ENCODE measurements at regions not wholly inside any gene's neighbourhood (a gene's known extent, or its start where the extent isn't known, plus 50 kb on each side); places are given as distances from the start of the nearest gene placed in this dataset.
A peak's percentile ranks its signal among the peaks of the same experiment; 100 is the strongest.
"Not testable (repeated sequence)": the region's sequence is repeated elsewhere in the genome, so short reads cannot be mapped to it uniquely, and the experiment has no call there.

DNA sequence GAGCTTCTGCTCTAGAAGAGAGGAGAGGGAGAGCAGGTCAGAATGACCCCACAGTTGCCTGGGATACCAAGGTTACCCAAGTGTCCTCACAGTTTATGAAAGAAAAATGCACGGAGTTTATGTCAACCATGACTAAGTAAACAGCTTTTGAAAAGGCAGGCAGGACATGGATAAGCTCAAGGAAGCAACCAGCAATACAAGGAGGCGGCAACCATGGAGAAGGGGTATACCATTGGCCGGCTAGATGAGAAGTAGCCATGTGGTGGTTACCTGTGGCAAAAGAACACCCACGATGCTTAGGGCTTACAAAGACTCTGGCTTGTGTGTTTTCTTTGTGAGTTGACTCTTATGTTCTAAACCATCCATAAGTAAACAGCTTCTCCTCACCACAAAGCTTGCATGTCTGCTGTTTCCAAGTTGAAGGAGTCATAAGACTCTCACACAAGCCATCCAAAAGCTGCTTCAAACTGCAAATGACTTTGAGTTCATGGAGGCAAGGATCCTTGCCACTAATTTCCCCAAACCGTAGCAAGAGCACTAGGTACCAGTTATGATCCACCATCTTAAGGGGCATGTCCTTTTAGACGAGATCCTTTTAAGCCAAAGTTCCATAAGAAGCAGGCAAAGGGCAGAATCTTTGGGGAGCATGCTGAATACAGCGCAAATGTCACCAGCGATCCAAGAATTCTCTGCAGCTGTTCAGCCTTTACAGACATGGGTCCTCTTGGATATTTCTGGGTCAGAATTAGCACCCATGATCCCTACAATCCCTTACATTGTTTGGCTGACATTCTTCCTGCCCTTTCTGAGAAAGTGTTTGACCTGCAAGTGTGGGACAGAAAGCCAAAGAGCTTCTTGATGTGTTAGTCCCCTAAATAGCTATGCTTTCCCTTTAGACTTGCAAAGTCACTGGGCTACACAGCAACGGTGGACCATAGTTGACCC is 74.8 kb upstream of the IPO5 start:
- 70% methylated on average over 7 of the region's 9 CpGs for WGBS (ENCODE audit: insufficient coverage)
- Histone ChIP-seq H3K9me3 (replicated peaks; ENCODE audit: control insufficient read depth, low read depth, low read length) (no peaks in the 10 kb centered on the region), H3K36me3 (ENCODE audit: control insufficient read depth, insufficient read depth, low read length) (no peaks in the 10 kb centered on the region), H3K27ac (ENCODE audit: low read length) (no peak overlapping the region), H3K4me3 (ENCODE audit: low read length) (no peak overlapping the region), H3K4me1 (ENCODE audit: control insufficient read depth, insufficient read depth, low read length) (peaks cover 14% of the 10 kb centered on the region), H3K27me3 (ENCODE audit: control insufficient read depth, insufficient read depth, low read length) (peaks cover 2% of the 10 kb centered on the region)
- no peak for DNase-seq

DNA sequence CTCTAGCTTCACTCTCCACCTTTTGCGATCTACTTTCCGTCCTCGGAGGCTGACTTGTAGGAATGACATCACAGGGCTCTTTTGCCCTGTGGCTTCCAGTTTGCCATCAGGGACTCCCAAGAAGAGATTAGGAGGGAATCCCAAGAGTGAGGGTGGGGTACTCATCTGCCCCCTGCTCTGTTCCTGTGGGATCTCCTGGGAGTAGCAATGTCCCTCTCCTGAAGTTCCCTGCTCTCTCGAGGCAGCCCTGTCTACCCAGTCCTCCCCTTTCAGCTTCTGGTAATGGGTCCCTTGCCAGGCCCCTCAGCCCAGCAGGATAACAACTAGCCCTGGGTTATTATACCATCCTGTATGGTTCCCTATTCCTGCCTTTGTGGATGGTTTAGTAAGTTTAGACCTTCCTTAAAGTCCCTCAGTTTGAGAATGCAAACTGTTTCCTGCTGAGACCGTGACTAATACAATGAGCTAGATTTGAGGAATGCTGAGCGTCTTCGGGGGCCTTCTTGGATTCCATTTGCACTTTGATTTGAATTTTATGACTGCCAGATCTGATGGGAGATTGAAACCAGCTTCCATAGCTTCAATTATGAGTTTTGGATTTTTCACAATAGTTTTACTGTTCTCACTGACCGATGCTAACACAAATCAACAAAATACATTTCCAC is 73.7 kb upstream of the IPO5 start:
- Histone ChIP-seq H3K9me3 (replicated peaks; ENCODE audit: control insufficient read depth, low read depth, low read length) (no peaks in the 10 kb centered on the region), H3K4me1 (ENCODE audit: control insufficient read depth, insufficient read depth, low read length) (peaks cover 19% of the 10 kb centered on the region), H3K36me3 (ENCODE audit: control insufficient read depth, insufficient read depth, low read length) (no peaks in the 10 kb centered on the region), H3K4me3 (ENCODE audit: low read length) (no peak overlapping the region), H3K27me3 (ENCODE audit: control insufficient read depth, insufficient read depth, low read length) (peaks cover 2% of the 10 kb centered on the region), H3K27ac (ENCODE audit: low read length) (peak overlapping the region; percentile 47)
- WGBS (ENCODE audit: insufficient coverage): 0% methylated on average over 3 of the region's 8 CpGs
- peak; percentile 87 for DNase-seq

DNA sequence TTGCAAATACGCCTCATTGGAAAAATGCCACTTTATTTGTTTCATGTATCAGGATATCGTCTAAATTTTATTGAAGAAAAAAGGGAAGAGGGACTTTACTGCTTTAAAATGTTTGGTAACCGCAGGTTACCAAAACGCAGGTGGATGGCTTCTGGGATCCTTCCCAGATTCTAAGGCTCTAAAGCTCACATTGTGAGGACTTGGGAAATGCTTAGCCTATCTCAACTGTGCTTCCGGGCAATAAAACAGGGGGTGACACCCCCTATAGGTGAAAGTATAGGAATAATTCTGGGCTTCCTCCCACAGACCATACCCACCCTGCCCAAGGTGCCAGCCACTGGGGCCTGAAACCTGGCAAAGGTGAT is 73.2 kb upstream of the IPO5 start:
- Histone ChIP-seq H3K9me3 (replicated peaks; ENCODE audit: control insufficient read depth, low read depth, low read length) (no peaks in the 10 kb centered on the region), H3K36me3 (ENCODE audit: control insufficient read depth, insufficient read depth, low read length) (no peaks in the 10 kb centered on the region), H3K4me3 (ENCODE audit: low read length) (no peak overlapping the region), H3K27ac (ENCODE audit: low read length) (peak overlapping the region; percentile 47), H3K4me1 (ENCODE audit: control insufficient read depth, insufficient read depth, low read length) (peaks cover 19% of the 10 kb centered on the region), H3K27me3 (ENCODE audit: control insufficient read depth, insufficient read depth, low read length) (peaks cover 2% of the 10 kb centered on the region)
- no peak for DNase-seq
- WGBS (ENCODE audit: insufficient coverage): 67% methylated on average over 1 of the region's 5 CpGs

DNA sequence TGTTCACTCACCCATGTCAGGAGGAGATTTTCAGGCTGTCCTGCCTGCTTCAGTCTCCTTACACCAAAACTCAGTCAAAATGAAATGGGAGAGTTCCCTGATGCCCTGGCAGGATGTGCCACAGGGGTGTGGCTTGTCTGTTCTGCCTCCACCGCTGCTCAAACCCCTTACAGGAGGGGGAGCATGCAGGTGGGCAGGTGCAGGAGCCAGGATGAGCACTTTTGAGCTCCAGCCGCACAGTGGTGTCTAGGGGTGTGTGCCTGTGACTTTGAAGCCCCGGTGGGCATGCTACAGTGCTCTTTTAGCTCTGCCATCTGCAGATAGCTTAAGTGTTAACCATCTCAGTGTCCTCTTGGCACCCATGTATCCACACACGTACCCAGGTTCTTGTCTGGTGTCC is 71.9 kb upstream of the IPO5 start:
- Histone ChIP-seq H3K27ac (ENCODE audit: low read length) (no peak overlapping the region), H3K36me3 (ENCODE audit: control insufficient read depth, insufficient read depth, low read length) (no peaks in the 10 kb centered on the region), H3K9me3 (replicated peaks; ENCODE audit: control insufficient read depth, low read depth, low read length) (no peaks in the 10 kb centered on the region), H3K4me1 (ENCODE audit: control insufficient read depth, insufficient read depth, low read length) (peaks cover 19% of the 10 kb centered on the region), H3K4me3 (ENCODE audit: low read length) (no peak overlapping the region), H3K27me3 (ENCODE audit: control insufficient read depth, insufficient read depth, low read length) (peaks cover 2% of the 10 kb centered on the region)
- no peak for DNase-seq
- WGBS (ENCODE audit: insufficient coverage): 94% methylated on average over 3 of the region's 4 CpGs

DNA sequence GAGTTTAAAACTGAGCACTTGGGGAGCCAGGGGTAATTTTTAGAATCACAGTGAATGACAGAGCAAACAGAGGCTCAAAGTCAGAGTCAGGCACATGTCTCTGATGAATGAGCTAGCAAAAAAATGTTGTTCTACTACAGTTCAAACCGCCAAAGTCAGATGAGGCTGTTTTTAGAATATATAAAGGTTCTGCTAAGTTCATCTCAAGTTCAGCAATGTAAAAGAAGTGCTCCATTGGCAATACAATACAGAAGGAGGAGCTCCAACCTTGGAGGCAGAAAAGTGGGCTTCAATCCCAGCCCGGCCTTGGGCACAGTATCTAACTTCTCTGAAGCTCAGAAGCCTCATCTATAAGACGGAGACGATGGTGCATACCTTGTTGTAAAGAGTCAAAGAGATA is 70.1 kb upstream of the IPO5 start:
- H3K36me3 ChIP-seq (ENCODE audit: control insufficient read depth, insufficient read depth, low read length): no peaks in the 10 kb centered on the region
- no peak overlapping the region for H3K4me3 ChIP-seq (ENCODE audit: low read length)
- H3K4me1 ChIP-seq (ENCODE audit: control insufficient read depth, insufficient read depth, low read length): peaks cover 19% of the 10 kb centered on the region
- peaks cover 2% of the 10 kb centered on the region for H3K27me3 ChIP-seq (ENCODE audit: control insufficient read depth, insufficient read depth, low read length)
- peak; percentile 77 for DNase-seq
- WGBS (ENCODE audit: insufficient coverage): 40% methylated on average over 1 of the region's 4 CpGs
- H3K9me3 ChIP-seq (replicated peaks; ENCODE audit: control insufficient read depth, low read depth, low read length): no peaks in the 10 kb centered on the region
- H3K27ac ChIP-seq (ENCODE audit: low read length): no peak overlapping the region

DNA sequence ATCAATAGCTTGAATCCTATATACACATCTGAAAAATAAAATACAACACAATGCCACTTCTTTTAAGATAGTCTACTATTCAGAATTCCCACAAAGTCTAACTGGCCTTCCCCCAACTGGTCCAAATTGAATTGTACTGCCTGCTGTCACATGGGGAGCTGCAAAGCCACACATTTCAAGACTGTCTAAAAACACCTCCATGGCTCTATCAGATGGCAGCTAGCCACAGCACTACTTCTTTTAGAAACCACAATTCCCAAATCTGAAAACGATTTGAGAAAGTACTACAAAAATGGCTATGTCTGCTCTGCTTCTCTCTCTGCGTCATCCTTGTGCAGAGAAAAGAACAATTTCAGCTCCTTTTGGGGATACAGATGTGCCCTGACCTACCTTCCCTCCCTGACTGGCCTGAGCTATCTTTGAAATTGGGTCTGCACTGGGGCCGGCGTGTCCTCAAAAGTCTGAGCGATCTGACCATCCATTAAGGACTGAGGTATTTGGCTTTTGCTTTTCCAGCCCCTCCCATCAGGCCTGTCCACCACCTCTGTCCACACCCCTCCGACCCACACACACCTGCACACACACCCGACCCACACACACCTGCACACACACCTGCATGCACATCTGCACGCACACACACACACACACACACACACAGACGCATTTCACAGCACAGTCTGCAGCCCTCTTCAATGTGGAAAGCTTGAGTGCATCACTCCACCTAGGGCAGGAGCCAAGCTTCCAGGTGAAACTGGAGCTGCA is 68.6 kb upstream of the IPO5 start:
- H3K4me3 ChIP-seq (ENCODE audit: low read length): no peak overlapping the region
- DNase-seq: no peak
- 57% methylated on average over 8 of the region's 9 CpGs for WGBS (ENCODE audit: insufficient coverage)
- peaks cover 17% of the 10 kb centered on the region for H3K4me1 ChIP-seq (ENCODE audit: control insufficient read depth, insufficient read depth, low read length)
- peaks cover 2% of the 10 kb centered on the region for H3K27me3 ChIP-seq (ENCODE audit: control insufficient read depth, insufficient read depth, low read length)
- H3K27ac ChIP-seq (ENCODE audit: low read length): no peak overlapping the region
- no peaks in the 10 kb centered on the region for H3K9me3 ChIP-seq (replicated peaks; ENCODE audit: control insufficient read depth, low read depth, low read length)
- no peaks in the 10 kb centered on the region for H3K36me3 ChIP-seq (ENCODE audit: control insufficient read depth, insufficient read depth, low read length)

DNA sequence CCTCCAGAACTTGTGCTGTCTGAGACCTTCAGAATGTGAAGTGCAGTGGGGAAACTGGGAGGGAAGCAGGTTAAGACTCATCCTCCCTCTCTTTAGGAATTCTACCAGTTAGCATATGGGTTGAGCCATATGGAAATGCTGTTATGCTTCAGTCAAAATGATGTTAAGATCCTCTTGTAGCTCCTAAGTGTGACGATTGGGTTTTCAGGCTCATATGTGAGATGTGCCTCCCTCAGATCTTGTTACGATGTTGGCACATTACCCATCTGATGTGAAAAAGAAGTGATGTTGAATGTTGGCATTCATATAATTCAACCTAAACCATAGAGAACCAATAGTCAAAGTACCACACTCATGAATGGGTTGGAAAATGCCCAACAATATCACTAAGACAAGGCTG is 67.8 kb upstream of the IPO5 start:
- Histone ChIP-seq H3K36me3 (ENCODE audit: control insufficient read depth, insufficient read depth, low read length) (no peaks in the 10 kb centered on the region), H3K27ac (ENCODE audit: low read length) (no peak overlapping the region), H3K27me3 (ENCODE audit: control insufficient read depth, insufficient read depth, low read length) (peaks cover 2% of the 10 kb centered on the region), H3K9me3 (replicated peaks; ENCODE audit: control insufficient read depth, low read depth, low read length) (no peaks in the 10 kb centered on the region), H3K4me1 (ENCODE audit: control insufficient read depth, insufficient read depth, low read length) (peaks cover 11% of the 10 kb centered on the region), H3K4me3 (ENCODE audit: low read length) (no peak overlapping the region)
- WGBS (ENCODE audit: insufficient coverage): no CpG with 5 or more reads among the region's 2 CpGs
- no peak for DNase-seq

DNA sequence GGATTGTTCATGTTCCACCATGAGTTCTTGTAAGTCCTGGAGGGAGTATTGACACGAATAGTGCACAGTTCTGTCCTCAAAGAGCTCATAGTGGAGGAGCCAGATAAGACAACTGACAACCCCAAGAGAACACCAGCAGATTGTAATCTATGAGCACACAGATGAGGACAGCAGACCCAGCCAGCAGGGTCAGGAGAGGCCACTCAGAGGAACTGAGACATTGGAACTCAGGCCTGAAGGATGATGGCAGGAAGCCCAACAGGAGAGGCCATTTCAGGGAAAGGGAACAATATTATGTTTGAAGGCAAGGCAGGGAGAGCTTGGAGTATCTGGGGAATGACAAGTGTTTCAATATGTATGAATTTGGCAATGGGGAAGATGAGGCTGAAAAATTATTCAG is 63.7 kb upstream of the IPO5 start:
- Histone ChIP-seq H3K36me3 (ENCODE audit: control insufficient read depth, insufficient read depth, low read length) (no peaks in the 10 kb centered on the region), H3K4me1 (ENCODE audit: control insufficient read depth, insufficient read depth, low read length) (peaks cover 2% of the 10 kb centered on the region), H3K9me3 (replicated peaks; ENCODE audit: control insufficient read depth, low read depth, low read length) (no peaks in the 10 kb centered on the region), H3K27me3 (ENCODE audit: control insufficient read depth, insufficient read depth, low read length) (no peaks in the 10 kb centered on the region), H3K4me3 (ENCODE audit: low read length) (no peak overlapping the region), H3K27ac (ENCODE audit: low read length) (peak overlapping the region; percentile 44)
- DNase-seq: peak; percentile 96
- no CpG with 5 or more reads among the region's 1 CpG for WGBS (ENCODE audit: insufficient coverage)

DNA sequence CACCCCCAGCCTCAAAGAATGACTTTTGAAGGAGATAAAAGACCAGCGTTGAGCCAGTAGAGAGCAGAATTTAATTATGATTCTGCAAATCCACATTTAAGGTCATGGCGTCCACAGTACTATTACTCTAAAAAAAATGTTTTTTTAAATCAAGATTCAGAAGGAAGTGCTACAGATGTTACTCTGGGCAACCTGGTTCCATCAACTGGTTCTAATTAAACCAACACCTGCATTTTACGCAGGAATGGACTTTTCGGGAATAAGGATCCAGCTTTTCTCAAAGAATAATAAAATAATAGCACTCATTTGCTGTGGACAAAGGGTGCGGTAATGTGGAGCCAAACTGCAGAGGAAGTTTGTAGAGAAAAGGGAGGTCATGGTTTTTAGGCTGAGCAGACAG is 62.9 kb upstream of the IPO5 start:
- H3K36me3 ChIP-seq (ENCODE audit: control insufficient read depth, insufficient read depth, low read length): no peaks in the 10 kb centered on the region
- H3K27ac ChIP-seq (ENCODE audit: low read length): no peak overlapping the region
- H3K4me3 ChIP-seq (ENCODE audit: low read length): no peak overlapping the region
- no CpG with 5 or more reads among the region's 5 CpGs for WGBS (ENCODE audit: insufficient coverage)
- DNase-seq: peak; percentile 39
- H3K4me1 ChIP-seq (ENCODE audit: control insufficient read depth, insufficient read depth, low read length): peaks cover 2% of the 10 kb centered on the region
- no peaks in the 10 kb centered on the region for H3K27me3 ChIP-seq (ENCODE audit: control insufficient read depth, insufficient read depth, low read length)
- peaks cover under 1% of the 10 kb centered on the region for H3K9me3 ChIP-seq (replicated peaks; ENCODE audit: control insufficient read depth, low read depth, low read length)

DNA sequence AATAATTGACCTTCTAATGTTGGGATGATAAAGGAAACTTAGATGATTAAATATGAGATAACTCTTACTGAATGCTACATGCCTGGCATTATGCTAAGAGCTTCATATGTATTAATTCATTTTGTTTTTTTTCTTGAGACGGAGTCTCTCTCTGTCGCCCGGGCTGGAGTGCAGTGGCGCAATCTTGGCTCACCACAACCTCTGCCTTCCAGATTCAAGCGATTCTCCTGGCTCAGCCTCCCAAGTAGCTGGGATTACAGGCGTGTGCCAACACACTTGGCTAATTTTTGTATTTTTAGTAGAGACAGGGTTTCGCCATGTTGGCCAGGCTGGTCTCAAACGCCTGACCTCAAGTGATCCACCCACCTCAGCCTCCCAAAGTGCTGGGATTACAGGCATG is 61.5 kb upstream of the IPO5 start:
- H3K36me3 ChIP-seq (ENCODE audit: control insufficient read depth, insufficient read depth, low read length); H3K4me1 ChIP-seq (ENCODE audit: control insufficient read depth, insufficient read depth, low read length); DNase-seq; H3K9me3 ChIP-seq (replicated peaks; ENCODE audit: control insufficient read depth, low read depth, low read length); H3K27me3 ChIP-seq (ENCODE audit: control insufficient read depth, insufficient read depth, low read length); H3K27ac ChIP-seq (ENCODE audit: low read length); H3K4me3 ChIP-seq (ENCODE audit: low read length): not testable (repeated sequence)
- WGBS (ENCODE audit: insufficient coverage): no CpG with 5 or more reads among the region's 8 CpGs

Data from muscle of leg (tissue), 3 donors.